Tibial nerve (tissue), 4 donors: ENCODE measurements at regions not wholly inside any gene's neighbourhood (a gene's known extent, or its start where the extent isn't known, plus 50 kb on each side); places are given as distances from the start of the nearest gene placed in this dataset.
"Not testable (repeated sequence)": the region's sequence is repeated elsewhere in the genome, so short reads cannot be mapped to it uniquely, and the experiment has no call there.

ENCODE experiments used
- DNase-seq, 2 donors: peaks; one replicate each; pipeline ENCODE4 v3.0.0-alpha.2; 2019; ENCODE audit warnings: low spot score in 2 of 2
- H3K27ac ChIP-seq, 4 donors: fragments of 200-600 bp; sonication (generic) in 3 of 4; one replicate each; pipeline ENCODE4 v1.5.1; 2017 to 2019; ENCODE audit warnings: mild to moderate bottlenecking in 1 of 4
- H3K27me3 ChIP-seq, 2 donors: fragments of 200-600 bp; sonication (generic) in 1 of 2; one replicate each; pipeline versions ENCODE4 v1.5.1 to v1.6.0; 2017 to 2019
- H3K36me3 ChIP-seq, 3 donors: fragments of 200-600 bp; sonication (generic); one replicate each; pipeline ENCODE4 v1.5.1; 2018 to 2019
- H3K4me1 ChIP-seq, 4 donors: fragments of 200-600 bp; sonication (generic) in 3 of 4; one replicate each; pipeline ENCODE4 v1.5.1; 2017 to 2019
- H3K4me3 ChIP-seq, 4 donors: fragments of 200-600 bp; sonication (generic) in 3 of 4; one replicate each; pipeline ENCODE4 v1.5.1; 2017 to 2019; ENCODE audit warnings: mild to moderate bottlenecking in 1 of 4, moderate library complexity in 1 of 4
- H3K9me3 ChIP-seq, 4 donors: fragments of 200-600 bp; sonication (generic) in 3 of 4; one replicate each; pipeline ENCODE4 v1.5.1; 2017 to 2019
- CTCF ChIP-seq, 5 experiments: fragments of 200-600 bp in 3 of 5; fragments of 450-650 bp in 2 of 5; sonication (generic) in 3 of 5; IDR thresholded peaks; one replicate each; pipeline ENCODE4 v1.5.1; 2016 to 2019; ENCODE audit warnings: antibody characterized with exemption in 5 of 5, mild to moderate bottlenecking in 3 of 5, moderate library complexity in 2 of 5
- EP300 ChIP-seq, 2 donors: sonication (generic); formaldehyde crosslinking; IDR thresholded peaks; one replicate each; pipeline ENCODE4 v1.6.1; 2017; ENCODE audit warnings: antibody characterized with exemption in 2 of 2, mild to moderate bottlenecking in 1 of 2
- POLR2A ChIP-seq, 2 donors: fragments of 450-650 bp; IDR thresholded peaks; one replicate each; pipeline ENCODE4 v1.6.1; 2017; ENCODE audit warnings: antibody characterized with exemption in 2 of 2, mild to moderate bottlenecking in 2 of 2, moderate library complexity in 2 of 2
- WGBS, 2 donors: methylation state at CpG; one replicate each; pipeline ENCODE4 v1.1.5; 2018; 5-methylcytosine and 5-hydroxymethylcytosine counted together

GRCh38 chrX:118239178-118239870 is 106.6 kb upstream of the WDR44 start:
- Histone ChIP-seq H3K9me3 (no peaks in the 10 kb centered on the region), H3K27me3 (no peaks in the 10 kb centered on the region), H3K4me1 (peaks cover 0 to 8% (median 0%) of the 10 kb centered on the region in 4 donors), H3K4me3 (no peak overlapping the region), H3K27ac (no peak overlapping the region), H3K36me3 (no peaks in the 10 kb centered on the region)
- 46 to 48% methylated on average over 2 of the region's 2 CpGs for WGBS, 2 donors
- TF ChIP-seq EP300 (IDR thresholded peaks at IDR 0.05) = no peak
- TF ChIP-seq CTCF (IDR thresholded peaks at IDR 0.05) = no peak
- no peak for DNase-seq

GRCh38 chrX:118239913-118240698 is 105.8 kb upstream of the WDR44 start:
- Histone ChIP-seq H3K27ac (no peak overlapping the region), H3K4me3 (no peak overlapping the region)
- WGBS, 2 donors = 21 to 41% methylated on average over 6 of the region's 6 CpGs

GRCh38 chrX:118246961-118247360 is 98.9 kb upstream of the WDR44 start:
- H3K27ac ChIP-seq, H3K4me1 ChIP-seq: not testable (repeated sequence)
- no CpG with 5 or more reads among the region's 2 CpGs for WGBS, 2 donors

More at GRCh38 chrX:118239913-118240698, 105.8 kb upstream of the WDR44 start:
- H3K4me1 ChIP-seq = peaks cover 0 to 8% (median 0%) of the 10 kb centered on the region in 4 donors
- no peaks in the 10 kb centered on the region for H3K9me3 ChIP-seq
- DNase-seq = no peak
- H3K27me3 ChIP-seq = no peaks in the 10 kb centered on the region
- H3K36me3 ChIP-seq = no peaks in the 10 kb centered on the region
- TF ChIP-seq CTCF (IDR thresholded peaks at IDR 0.05) (no peak), EP300 (IDR thresholded peaks at IDR 0.05) (no peak), POLR2A (IDR thresholded peaks at IDR 0.05) (no peak)

GRCh38 chrX:118249146-118249545 is 96.8 kb upstream of the WDR44 start:
- TF ChIP-seq EP300 (IDR thresholded peaks at IDR 0.05) = no peak
- TF ChIP-seq POLR2A (IDR thresholded peaks at IDR 0.05) = no peak
- no peak for TF ChIP-seq CTCF (IDR thresholded peaks at IDR 0.05)
- DNase-seq = no peak
- H3K27ac ChIP-seq = no peak overlapping the region
- H3K9me3 ChIP-seq = no peaks in the 10 kb centered on the region
- no peaks in the 10 kb centered on the region for H3K27me3 ChIP-seq
- H3K4me3 ChIP-seq = no peak overlapping the region
- no peaks in the 10 kb centered on the region for H3K36me3 ChIP-seq
- no peaks in the 10 kb centered on the region for H3K4me1 ChIP-seq

More at GRCh38 chrX:118246961-118247360, 98.9 kb upstream of the WDR44 start:
- not testable (repeated sequence) for H3K27me3 ChIP-seq, H3K4me3 ChIP-seq, H3K9me3 ChIP-seq, DNase-seq, H3K36me3 ChIP-seq

- TF ChIP-seq EP300 (IDR thresholded peaks at IDR 0.05) (no peak), POLR2A (IDR thresholded peaks at IDR 0.05) (no peak), CTCF (IDR thresholded peaks at IDR 0.05) (no peak)
- no peak overlapping the region for H3K4me3 ChIP-seq
- WGBS, 2 donors = 93 to 94% methylated on average over 1 of the region's 1 CpG
Observed at GRCh38 chrX:118250445-118250844, 95.5 kb upstream of the WDR44 start.

More at GRCh38 chrX:118250445-118250844, 95.5 kb upstream of the WDR44 start:
- H3K36me3 ChIP-seq = no peaks in the 10 kb centered on the region
- no peaks in the 10 kb centered on the region for H3K27me3 ChIP-seq
- H3K9me3 ChIP-seq = no peaks in the 10 kb centered on the region
- H3K27ac ChIP-seq = no peak overlapping the region
- no peak for DNase-seq
- no peaks in the 10 kb centered on the region for H3K4me1 ChIP-seq
